GM19043 (cell line): ENCODE measurements at regions not wholly inside any gene's neighbourhood (a gene's known extent, or its start where the extent isn't known, plus 50 kb on each side); places are given as distances from the start of the nearest gene placed in this dataset.

Source experiments
- ATAC-seq: cut with Tn5 transposase; IDR thresholded peaks from one replicate; pipeline ENCODE4 v1.9.1; 2021; ENCODE audit warnings: low read depth; ENCODE audit not compliant: unreplicated experiment

DNA sequence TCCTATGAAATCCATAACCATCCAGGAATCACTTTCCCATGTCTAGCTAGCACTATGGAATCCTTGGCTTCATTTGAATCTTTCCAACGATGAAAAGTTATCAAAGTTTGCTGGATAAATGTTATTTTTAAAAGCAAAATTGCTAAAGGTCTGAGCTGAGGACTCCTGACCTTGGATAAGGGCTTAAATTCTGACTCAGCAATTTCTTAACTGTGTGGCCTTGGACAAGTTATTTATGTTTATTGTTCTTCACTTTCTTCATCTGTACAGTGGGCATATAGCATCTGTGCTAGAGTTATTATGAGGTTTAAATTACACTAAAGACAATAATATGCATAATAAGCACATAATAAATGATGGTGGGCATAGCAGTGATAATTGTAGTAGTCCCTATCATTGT is 227.5 kb downstream of the KCNS3 start:
- ATAC-seq = no peak

DNA sequence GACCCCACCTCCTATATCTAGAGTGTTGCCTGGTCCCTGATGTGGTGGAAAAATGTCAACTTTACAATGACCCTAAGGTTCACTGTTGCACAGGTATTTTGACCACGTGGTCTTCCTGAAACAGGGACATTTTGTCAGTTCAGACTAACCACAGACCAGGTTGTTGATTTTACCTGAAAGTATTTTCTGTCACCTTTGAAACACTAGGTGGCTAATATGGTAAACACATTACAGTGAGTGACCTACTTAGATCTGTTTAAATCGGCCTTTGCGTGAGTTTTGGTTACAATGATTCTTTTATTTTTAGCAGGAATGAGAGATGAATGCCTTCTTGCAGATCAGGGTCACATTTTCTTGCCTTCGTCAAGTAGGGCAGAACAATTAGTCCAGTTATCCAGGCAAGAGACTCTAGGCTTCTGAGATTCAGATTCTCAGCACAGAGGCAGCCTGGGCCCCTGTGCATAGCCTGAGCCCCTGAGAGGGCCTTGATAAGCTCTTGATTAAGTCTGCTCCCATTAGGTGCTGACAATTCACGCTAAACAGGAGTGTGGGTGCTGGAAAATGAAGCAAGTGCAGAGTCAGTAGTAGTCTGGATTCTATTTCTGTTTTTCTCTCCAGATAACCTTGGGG is 226.2 kb downstream of the KCNS3 start:
- ATAC-seq = no peak

DNA sequence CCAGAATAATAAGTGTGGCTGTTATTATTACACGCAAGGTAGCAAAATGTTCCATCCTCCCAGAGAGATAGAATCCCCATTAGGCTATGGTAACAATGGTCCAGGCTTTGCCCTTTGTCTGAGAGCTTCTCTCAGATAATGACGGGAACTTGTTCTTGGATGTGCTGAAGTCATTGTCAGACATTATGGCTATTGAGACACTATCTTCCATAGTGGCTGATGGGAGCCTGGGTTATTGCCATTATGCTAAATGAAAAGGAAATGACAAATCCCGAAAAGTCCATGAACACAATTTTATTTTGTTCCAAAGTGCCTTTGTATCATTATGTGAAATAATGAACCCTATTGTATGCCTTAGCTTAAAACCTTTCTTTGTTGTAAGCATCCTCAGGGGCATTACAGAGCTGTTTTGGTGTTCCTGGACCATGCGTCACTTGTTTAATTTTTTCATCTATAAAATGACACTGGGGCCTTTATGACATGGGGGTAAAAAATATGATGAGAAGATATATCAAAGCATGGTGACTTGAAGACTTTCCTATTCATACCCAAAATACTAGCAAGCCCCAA is 218.5 kb downstream of the KCNS3 start:
- no peak for ATAC-seq

DNA sequence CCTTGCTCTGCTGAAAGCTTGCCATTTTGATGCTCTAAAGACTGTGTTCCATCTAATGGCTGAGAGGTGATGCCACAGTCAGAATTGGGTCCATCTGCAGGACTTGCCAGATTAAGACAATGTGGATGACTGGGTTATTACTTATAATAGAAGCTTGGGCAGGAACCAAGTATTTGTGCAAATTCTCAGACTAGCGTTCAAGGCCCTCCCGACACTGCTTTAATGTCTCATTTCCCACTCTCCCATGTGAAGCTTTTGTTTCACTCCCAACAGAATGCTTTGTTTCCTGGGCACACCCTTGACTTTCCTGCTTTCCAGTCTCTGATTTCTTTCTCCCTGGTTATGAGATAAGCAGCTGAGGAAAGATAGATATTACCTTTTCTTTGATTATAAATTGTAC is 215.8 kb downstream of the KCNS3 start:
- no peak for ATAC-seq

DNA sequence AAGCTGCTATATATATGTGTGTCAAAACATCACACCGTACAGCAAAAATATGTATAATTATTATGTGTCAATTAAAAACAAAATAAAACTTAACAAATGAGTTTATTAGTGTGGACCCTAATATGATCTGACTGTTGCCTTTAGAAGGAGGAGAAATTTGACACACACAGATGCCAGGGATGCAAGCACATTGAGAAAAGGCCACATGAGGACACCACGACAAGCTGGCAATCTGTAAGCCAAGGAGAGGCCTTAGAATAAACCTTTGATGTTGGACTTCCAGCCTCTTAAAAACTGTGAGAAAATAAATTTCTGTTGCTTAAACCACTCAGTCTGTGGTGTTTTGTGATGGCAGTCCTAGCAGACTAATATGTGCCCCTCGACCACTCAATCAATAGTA is 214.7 kb downstream of the KCNS3 start:
- no peak for ATAC-seq

DNA sequence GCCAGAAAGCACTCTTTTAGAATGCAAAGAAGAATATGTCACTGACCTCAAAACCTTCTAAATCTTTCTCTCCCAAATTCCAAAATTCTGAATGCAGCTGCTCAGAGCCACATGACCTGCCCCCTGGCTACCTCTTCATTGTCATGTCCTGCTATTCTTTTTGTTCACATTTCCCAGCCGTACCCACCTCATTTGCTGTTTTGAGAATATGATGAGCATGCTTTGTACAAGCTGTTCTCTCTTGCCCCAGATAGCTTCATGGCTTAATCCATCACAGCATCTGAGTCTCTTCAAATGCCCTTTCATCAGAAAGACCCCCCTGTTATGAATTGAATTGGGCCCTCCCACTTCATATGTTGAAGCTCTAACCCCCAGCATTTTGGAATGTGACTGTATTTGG is 214.3 kb downstream of the KCNS3 start:
- ATAC-seq = no peak

DNA sequence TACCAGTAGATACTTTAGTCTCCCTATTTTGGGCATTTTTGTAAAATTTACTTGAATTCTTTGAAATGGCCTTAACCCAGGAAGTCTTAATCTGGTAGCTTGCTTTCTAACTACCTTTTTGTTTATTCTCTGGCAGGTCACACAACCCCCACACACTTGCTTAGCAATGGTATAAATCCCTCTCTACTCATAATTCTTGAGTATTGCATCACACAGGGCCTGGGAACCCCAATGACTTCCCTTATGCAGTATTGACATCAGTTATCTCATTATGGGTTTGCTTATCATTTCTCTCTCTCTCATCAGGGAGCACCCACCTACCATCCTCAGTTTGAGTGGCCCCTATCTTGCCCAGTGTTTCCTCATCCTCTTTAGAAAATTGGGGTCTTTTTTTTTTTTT is 207.1 kb downstream of the KCNS3 start:
- no peak for ATAC-seq

DNA sequence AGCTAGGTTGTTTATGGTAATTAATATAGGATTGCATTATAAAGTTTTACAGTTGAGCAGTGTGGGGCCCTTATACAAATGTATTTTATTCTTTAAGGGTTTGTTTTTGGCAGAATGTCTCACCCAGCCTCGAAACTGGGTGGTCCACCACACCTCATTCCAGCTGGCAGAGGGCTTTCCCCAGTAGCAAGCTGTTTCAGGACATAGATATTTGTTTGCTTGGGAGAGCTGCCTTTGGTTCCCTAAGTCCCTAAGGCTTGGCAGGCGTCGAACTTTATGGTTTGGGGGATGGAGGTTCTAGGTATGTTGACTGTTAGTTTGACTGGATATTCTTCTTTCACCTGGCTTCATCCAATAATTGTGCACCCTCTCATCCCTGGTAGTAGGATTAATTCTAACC is 205.9 kb downstream of the KCNS3 start:
- ATAC-seq = no peak

DNA sequence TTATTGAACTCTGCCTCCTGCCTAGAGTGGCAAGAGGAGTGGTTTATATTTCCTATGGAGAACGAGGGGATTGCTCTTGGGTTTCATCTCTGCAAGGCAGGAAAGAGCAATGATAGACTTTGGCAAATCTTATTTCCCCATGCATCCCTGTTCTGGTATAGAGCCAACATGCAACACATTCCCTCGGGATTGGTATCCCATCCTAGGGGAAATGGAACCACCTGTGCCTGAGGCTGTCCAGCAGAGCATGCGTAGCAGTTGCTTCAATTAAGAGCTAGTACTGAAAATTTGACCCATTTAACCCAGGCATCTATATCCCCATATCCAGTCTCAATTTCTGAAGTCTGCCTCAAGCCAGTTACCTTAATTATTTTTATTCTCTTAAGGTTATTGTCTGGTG is 205.3 kb downstream of the KCNS3 start:
- no peak for ATAC-seq

DNA sequence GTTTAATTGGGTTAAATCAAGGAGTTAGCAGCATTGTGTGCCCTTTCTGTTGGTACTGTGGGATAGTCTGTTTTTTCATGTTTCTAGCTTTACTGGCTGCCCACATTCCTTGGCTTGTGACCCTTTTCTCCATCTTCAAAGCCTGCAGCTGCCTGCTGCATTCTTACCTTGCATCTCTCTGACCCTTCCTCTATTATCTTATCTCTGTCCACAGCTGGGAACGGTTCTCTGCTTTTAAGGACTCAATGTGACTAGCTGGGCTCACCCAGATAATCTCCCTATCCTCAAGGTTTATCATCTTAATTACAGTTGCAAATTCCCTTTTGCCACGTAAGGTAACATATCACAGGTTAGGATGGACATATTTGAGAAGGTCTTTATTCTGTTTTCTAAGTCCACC is 199.7 kb downstream of the KCNS3 start:
- no peak for ATAC-seq

DNA sequence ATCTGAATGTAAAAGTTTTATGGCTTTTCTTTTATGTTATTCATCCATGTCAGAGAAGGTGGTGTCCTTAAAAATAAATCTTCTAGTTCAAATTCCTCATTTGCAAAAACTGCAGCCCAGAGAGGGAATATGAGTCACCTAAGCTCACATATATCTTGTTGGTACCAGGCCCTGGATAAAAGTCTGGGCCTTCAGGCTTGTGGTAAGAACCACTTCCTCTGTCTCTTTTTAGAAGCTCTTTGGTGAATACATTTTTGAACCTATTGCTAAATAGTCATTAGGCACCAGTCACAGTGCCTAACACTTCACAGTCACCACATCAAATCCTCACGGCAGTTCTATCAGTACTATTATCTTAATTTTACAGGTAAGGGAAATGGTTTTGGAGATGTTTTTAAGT is 199.2 kb downstream of the KCNS3 start:
- no peak for ATAC-seq

DNA sequence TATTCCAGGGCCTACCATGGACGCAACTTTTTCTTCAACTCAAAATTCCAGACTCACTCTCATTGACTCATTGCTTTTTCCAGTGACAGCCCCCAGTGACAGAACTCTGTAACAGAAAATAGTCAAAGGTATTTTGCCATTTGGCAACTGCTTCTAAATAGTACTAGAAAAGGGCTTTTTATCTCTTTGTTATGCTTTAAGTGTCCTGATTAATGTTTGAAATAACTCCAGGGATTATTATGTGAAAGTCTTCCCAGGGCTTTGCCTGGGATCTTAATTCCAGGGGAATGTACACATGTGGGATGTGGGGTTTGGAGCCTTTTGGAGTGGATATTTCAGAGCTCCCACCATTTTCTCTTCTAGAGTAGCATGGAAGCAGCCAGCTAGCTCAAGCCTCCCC is 198.8 kb downstream of the KCNS3 start:
- ATAC-seq = no peak

DNA sequence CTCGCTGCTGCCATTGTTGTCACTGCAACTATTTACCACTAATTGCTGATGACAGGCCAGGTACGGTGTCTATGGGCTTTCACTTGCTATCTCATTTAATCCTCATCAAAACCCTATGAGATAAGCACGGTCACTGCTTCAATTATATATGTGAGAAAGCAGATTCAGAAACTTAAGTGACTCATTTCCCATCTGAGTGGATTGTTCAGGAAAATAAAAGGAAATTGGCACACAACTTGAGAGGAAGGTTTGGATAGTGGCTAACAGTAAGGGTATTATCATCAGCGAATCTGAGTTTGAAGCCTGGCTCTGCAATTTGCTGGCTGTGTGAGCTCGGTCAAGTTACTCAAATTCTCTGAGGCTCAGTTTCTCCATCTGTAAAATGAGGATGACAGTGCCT is 196.0 kb downstream of the KCNS3 start:
- ATAC-seq = no peak

DNA sequence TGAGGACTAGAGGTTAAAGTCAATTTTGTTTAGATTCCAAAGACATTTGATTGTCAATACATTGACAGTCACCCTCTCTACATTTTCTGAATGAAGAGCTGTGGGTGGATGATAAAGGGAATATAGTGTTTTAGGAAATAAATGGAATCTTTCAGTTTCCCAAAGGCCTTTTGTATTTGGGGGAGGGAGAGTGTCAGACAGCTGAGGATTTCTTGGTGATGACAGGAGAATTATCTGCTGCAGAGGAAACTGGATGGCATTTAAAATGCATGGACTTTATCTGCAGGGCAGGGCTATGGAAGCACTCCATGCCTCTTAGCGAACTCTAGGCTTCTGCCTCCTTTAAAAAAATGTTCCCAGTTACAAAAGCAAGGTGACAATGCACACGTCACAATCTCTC is 195.1 kb downstream of the KCNS3 start:
- ATAC-seq = no peak

DNA sequence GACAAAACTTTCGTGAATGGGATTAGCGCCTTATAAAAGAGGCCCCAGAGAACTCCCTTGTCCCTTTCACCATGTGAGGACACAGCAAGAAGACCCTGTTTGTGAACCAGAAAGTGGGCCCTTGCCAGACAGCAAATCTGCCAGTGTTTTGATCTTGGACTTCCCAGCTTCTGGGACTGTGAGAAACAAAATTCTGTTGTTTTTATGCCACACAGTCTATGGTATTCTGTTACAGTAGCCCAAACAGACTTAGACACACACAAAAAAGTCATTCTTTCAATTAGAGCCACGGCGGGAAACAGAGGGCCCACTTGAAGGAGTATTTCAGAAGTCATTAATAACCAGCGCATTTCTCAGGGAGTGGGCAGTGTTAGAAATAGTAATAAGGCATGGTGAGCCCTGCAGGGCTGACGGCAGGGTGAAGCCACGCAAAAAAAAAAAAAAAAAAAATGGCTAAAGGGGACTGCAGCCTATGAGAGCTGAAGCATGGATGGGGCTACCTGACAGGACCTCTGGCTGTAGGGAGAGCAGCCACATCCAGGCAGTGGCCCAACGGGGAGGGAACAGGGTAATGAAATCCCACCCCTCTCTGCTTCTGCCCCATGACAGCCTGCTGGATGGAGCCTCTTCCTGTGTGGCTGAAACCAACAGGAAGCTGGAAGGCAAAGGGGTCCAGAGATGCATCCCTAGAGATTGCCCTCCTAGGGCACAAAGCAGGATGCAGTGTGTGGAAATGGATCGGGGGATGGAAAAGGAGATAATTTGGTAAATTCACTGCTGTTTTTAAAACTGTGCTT is 189.3 kb downstream of the KCNS3 start:
- ATAC-seq = no peak

DNA sequence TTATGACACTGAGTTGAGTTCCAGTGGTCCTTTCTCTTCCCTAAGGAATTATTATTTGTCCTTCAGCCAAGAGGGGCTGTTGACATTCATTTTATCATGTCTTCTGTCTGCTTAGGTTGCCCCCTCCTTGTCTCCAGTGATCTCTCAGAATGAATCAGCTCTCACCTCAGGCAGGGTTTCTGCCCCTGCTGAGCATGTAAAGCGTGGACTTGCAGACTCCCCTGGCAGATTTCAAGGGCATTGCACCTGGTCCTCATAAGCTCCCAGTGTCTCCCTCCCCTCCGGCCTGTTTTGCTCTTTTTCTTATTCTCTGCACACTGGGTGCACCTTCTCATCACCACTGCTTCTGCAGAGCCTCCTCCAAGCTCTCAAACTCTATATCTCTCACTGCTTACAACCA is 188.4 kb downstream of the KCNS3 start:
- ATAC-seq = no peak

DNA sequence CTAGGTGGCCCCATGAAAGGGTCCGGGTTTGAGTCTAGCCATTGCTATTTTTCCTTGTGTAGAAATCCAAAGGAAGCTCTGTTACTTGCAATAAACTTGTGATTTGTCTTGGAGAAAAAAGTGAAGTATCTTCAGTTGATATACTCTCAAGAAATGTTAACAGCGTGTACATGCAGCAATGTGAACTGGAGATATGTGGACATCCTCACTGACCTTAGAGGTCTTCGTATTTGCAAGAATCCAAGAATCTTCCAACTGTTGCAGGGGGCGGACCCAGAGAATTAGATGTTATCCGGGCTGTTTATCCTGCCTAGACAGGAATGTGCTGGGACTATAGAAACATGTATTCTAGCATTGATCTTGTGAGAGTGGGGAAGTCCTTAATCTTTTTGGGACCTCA is 187.6 kb downstream of the KCNS3 start:
- no peak for ATAC-seq

DNA sequence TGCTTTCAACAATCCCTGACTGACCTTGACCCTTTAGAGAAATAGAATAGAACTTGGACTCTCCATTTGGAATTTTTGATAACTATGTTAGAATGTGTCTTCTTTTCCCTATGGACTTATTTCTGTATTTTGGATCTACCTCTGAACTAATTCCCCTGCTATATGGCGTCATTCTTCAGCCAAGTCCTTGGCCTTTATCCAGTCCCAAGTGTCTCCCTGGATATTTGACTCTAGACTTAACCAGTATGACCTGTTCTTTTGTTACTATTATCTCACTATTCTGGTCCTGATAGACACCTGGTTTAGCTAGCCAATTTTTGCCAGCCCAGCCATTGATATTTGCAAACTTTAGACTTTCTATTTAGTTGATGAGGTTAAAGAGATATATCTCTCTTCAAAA is 186.8 kb downstream of the KCNS3 start:
- no peak for ATAC-seq

DNA sequence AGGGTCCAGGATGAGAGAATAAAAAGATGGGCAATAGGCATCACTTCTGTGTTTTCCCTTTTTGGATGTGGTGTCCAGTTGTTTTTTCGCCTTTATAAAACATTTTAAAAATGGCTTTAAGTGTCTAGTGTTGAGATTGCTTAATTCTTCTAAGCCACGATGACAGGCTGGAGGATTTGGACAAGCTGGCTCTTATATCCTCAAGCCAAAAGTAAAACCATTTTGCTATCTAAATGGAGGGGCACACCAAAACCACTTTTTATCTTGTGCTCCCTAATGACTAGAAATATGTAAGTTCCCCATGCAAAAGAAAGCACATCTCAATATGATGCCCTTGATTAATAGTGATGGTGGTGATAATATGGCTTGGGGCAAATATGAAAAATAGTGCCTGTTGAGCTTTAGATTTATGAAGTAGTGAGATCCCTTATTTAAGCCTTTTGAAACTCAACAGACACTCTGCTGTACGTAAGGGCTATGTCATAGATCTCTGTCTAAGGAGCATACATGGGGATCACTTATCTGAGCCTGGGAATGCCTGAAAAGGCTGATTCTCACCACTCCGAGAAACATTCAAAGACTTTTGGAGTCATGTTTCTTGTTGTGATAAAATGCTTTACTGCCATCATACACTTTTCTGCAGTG is 185.5 kb downstream of the KCNS3 start:
- no peak for ATAC-seq

DNA sequence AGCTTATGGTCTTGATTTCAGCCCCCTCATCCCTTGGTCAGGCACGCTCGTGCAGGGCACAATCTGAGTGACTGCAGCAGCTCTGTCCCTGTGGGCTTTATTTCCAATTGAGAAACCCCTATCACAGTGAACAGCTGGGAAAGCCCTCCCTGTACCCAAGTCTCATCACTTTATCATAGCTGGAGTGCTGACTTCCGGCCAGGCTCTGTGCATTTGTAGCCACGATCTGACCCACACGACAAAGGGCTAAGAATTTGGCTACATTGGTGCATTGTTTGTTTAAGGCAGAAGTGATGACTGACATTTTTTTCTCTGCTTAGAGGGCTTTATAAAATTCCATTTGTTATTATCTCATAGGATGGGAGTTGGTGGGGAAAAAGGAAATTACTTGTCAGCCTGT is 184.4 kb downstream of the KCNS3 start:
- ATAC-seq = no peak

DNA sequence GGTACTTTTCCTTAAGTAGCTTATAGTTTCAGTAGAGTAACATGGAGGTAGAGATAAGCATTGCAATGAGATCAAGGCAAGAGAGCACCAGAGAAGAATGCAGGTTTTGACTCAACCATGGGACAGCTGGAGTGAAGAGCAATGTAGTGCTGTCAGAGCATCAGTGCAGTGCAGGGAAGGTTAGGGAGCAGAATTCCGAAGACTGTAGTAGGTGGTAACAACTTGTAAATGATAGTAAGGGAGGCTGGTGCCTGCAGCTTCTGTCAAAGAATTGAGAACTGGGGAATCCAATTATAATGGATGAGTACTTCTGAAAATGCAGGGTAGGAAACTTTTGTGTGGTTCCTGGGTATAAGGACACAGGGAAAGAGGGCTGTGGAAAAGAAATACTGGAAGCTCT is 183.2 kb downstream of the KCNS3 start:
- ATAC-seq = no peak

DNA sequence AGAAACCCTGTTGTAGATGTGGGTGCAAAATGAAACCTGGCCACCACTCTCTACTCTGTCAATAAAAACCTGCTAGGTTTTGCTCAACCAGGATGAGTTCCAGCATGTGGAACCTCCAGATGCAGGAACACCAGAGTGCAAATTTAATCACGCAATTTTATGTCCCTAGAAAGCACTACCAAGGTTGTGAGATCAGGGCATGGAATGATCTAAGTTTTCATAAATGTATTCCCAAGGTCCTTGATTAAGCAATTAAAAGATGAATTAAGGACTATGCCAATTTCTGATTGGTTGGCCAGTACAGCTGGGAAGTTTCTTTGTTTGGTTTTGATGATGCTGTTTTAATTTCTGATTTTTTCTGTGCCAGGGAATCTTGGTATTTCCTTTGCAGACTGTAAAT is 179.2 kb downstream of the KCNS3 start:
- ATAC-seq = no peak
